ENCODE measurements at regions not wholly inside any gene's neighbourhood (a gene's known extent, or its start where the extent isn't known, plus 50 kb on each side); places are given as distances from the start of the nearest gene placed in this dataset.

- Histone ChIP-seq H3K4me2 (ENCODE audit: insufficient read depth in 1 of 2, low read depth in 2 of 2, low read length in 2 of 2) (no peak overlapping the region), H3K9me3 (ENCODE audit: insufficient read depth in 2 of 2, low read depth in 1 of 2, low read length in 1 of 2) (peaks cover 10 to 12% of the 10 kb centered on the region in 2 experiments), H2BK20ac (ENCODE audit: low read length) (no peak overlapping the region), H3K23ac (ENCODE audit: insufficient read length) (no peak overlapping the region), H3K4me1 (replicated peaks in 1 of 4; ENCODE audit: control insufficient read depth in 3 of 4, insufficient read depth in 4 of 4, low read length in 3 of 4) (no peaks in the 10 kb centered on the region), H3K79me2 (ENCODE audit: control insufficient read depth in 1 of 2, insufficient read depth in 2 of 2, low read length in 2 of 2) (no peaks in the 10 kb centered on the region), H3K23me2 (ENCODE audit: low read depth, low read length) (no peaks in the 10 kb centered on the region), H4K8ac (ENCODE audit: extremely low read depth, insufficient read depth, low read length) (no peak overlapping the region), H2BK15ac (ENCODE audit: low read length) (no peak overlapping the region), H3K14ac (ENCODE audit: insufficient read length) (no peak overlapping the region), H3K27ac (ENCODE audit: low read depth, low read length) (no peak overlapping the region), H2BK120ac (replicated peaks; ENCODE audit: low read depth, low read length) (no peak overlapping the region), H4K20me1 (replicated peaks in 1 of 2; ENCODE audit: control insufficient read depth in 1 of 2, insufficient read depth in 2 of 2, low read length in 2 of 2) (no peaks in the 10 kb centered on the region), H3K18ac (ENCODE audit: extremely low read depth, low read length) (no peak overlapping the region), H3K56ac (replicated peaks; ENCODE audit: insufficient read length, low read depth, low read length) (no peak overlapping the region), H2AK5ac (ENCODE audit: low read depth, low read length) (no peak overlapping the region), H2AFZ (ENCODE audit: low read length) (no peak overlapping the region), H4K91ac (replicated peaks; ENCODE audit: insufficient read length, low read length) (no peak overlapping the region), H3K9ac (replicated peaks in 1 of 4; ENCODE audit: extremely low read depth in 1 of 4, low read depth in 3 of 4, low read length in 3 of 4) (no peak overlapping the region), H3K36me3 (ENCODE audit: control insufficient read depth in 2 of 4, insufficient read depth in 4 of 4, low read length in 3 of 4) (peaks cover 0 to 4% (median 0%) of the 10 kb centered on the region in 4 experiments; a peak in 1 of 8 replicates), H3K4ac (replicated peaks; ENCODE audit: insufficient read length, low read depth, low read length) (no peak overlapping the region), H2BK5ac (ENCODE audit: low read depth, low read length) (no peak overlapping the region), H4K5ac (ENCODE audit: insufficient read length, low read depth, low read length) (no peak overlapping the region), H3K27me3 (replicated peaks in 1 of 4; ENCODE audit: control insufficient read depth in 3 of 4, extremely low read depth in 1 of 4, insufficient read depth in 3 of 4, low read length in 3 of 4) (no peaks in the 10 kb centered on the region), H3K79me1 (ENCODE audit: low read depth, low read length) (no peaks in the 10 kb centered on the region), H3K4me3 (ENCODE audit: extremely low read depth in 1 of 4, insufficient read depth in 2 of 4, low read depth in 3 of 4, low read length in 4 of 4) (no peak overlapping the region), H2BK12ac (ENCODE audit: low read depth, low read length) (no peak overlapping the region)
- ChIA-PET CTCF (ENCODE audit: partially characterized antibody) (interaction anchor here (0.6 to 2.1 kb wide), 3 partner anchors 9 to 105 kb away, joined by 3 to 8 read pairs (median 3); no protein-coding TSS in a partner anchor), POLR2A (ENCODE audit: partially characterized antibody) (no interaction called here)
- TF ChIP-seq SAP30 (IDR thresholded peaks at IDR 0.05; ENCODE audit: insufficient read depth, insufficient replicate concordance, low read length) (no peak), SUZ12 (IDR thresholded peaks at IDR 0.05; ENCODE audit: low read length) (no peak), FOSL1 (IDR thresholded peaks at IDR 0.05; ENCODE audit: insufficient read depth, low read depth, low read length) (no peak), RFX5 (IDR thresholded peaks at IDR 0.05; ENCODE audit: borderline replicate concordance, low read depth, low read length) (no peak), SRF (IDR thresholded peaks at IDR 0.05; ENCODE audit: low read depth, low read length) (no peak), KDM4A (IDR thresholded peaks at IDR 0.05; ENCODE audit: low read depth, low read length, severe bottlenecking) (no peak), TAF1 (IDR thresholded peaks at IDR 0.05; ENCODE audit: low read depth, low read length) (no peak), BRCA1 (IDR thresholded peaks at IDR 0.05; ENCODE audit: low read depth, low read length) (no peak), CTBP2 (IDR thresholded peaks at IDR 0.05; ENCODE audit: borderline replicate concordance, insufficient read depth, insufficient read length, low read length) (no peak), CHD1 (IDR thresholded peaks at IDR 0.05; ENCODE audit: low read depth, low read length) (no peak), SIN3A (conservative IDR thresholded peaks at IDR 0.05 in 1 of 2, IDR thresholded peaks at IDR 0.05 in 1 of 2; ENCODE audit: low read depth in 1 of 2, low read length in 2 of 2) (no peak), SIX5 (IDR thresholded peaks at IDR 0.05; ENCODE audit: low read depth, low read length) (no peak), MAX (IDR thresholded peaks at IDR 0.05) (no peak), EZH2 (IDR thresholded peaks at IDR 0.05; ENCODE audit: low read depth, low read length, severe bottlenecking) (no peak)
- FAIRE-seq: no peak
- WGBS, 2 experiments (ENCODE audit: extremely low coverage in 1 of 2, insufficient coverage in 1 of 2, insufficient read length in 1 of 2, insufficient replicate concordance in 2 of 2, low coverage in 1 of 2, low lambda C conversion rate in 2 of 2, missing lambda C conversion rate in 1 of 2): 95% methylated on average over 1 of the region's 1 CpG; no CpG with 5 or more reads in 1 of the 2 experiments
- DNase-seq (ENCODE audit: low read depth in 1 of 2, low spot score in 2 of 2): no peak
These were observed 76.5 kb upstream of the TCF7L2 start for GRCh38 chr10:112873541-112873940.
